ENCODE measurements at regions not wholly inside any gene's neighbourhood (a gene's known extent, or its start where the extent isn't known, plus 50 kb on each side); places are given as distances from the start of the nearest gene placed in this dataset.

DNA sequence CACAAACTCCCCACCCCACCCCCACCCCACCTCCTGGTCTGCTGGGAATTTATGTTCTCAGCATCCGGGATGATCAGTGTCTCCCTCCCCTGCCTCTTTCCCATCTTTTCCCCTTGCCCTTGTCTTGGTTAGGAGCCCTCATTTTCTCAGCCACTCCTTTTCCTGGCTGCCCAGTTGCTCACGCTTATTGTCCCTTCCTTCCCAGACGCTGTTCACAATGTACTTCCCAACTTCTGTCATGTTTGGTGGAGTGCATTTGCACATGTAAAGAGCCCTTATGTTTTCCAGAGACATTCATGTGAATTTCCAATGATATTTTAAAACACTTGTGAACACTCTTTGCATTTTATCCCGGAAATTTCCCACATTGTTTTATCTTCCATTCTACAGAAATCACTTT lies 192.1 kb downstream of the RHOU start (continued):
- TF ChIP-seq JUNB (IDR thresholded peaks at IDR 0.05; ENCODE audit: unreplicated experiment) (no peak), CREB1 (CRISPR knock-in tag; IDR thresholded peaks at IDR 0.05; ENCODE audit: low read depth) (no peak)
- TF ChIP-seq, protein P1, sequence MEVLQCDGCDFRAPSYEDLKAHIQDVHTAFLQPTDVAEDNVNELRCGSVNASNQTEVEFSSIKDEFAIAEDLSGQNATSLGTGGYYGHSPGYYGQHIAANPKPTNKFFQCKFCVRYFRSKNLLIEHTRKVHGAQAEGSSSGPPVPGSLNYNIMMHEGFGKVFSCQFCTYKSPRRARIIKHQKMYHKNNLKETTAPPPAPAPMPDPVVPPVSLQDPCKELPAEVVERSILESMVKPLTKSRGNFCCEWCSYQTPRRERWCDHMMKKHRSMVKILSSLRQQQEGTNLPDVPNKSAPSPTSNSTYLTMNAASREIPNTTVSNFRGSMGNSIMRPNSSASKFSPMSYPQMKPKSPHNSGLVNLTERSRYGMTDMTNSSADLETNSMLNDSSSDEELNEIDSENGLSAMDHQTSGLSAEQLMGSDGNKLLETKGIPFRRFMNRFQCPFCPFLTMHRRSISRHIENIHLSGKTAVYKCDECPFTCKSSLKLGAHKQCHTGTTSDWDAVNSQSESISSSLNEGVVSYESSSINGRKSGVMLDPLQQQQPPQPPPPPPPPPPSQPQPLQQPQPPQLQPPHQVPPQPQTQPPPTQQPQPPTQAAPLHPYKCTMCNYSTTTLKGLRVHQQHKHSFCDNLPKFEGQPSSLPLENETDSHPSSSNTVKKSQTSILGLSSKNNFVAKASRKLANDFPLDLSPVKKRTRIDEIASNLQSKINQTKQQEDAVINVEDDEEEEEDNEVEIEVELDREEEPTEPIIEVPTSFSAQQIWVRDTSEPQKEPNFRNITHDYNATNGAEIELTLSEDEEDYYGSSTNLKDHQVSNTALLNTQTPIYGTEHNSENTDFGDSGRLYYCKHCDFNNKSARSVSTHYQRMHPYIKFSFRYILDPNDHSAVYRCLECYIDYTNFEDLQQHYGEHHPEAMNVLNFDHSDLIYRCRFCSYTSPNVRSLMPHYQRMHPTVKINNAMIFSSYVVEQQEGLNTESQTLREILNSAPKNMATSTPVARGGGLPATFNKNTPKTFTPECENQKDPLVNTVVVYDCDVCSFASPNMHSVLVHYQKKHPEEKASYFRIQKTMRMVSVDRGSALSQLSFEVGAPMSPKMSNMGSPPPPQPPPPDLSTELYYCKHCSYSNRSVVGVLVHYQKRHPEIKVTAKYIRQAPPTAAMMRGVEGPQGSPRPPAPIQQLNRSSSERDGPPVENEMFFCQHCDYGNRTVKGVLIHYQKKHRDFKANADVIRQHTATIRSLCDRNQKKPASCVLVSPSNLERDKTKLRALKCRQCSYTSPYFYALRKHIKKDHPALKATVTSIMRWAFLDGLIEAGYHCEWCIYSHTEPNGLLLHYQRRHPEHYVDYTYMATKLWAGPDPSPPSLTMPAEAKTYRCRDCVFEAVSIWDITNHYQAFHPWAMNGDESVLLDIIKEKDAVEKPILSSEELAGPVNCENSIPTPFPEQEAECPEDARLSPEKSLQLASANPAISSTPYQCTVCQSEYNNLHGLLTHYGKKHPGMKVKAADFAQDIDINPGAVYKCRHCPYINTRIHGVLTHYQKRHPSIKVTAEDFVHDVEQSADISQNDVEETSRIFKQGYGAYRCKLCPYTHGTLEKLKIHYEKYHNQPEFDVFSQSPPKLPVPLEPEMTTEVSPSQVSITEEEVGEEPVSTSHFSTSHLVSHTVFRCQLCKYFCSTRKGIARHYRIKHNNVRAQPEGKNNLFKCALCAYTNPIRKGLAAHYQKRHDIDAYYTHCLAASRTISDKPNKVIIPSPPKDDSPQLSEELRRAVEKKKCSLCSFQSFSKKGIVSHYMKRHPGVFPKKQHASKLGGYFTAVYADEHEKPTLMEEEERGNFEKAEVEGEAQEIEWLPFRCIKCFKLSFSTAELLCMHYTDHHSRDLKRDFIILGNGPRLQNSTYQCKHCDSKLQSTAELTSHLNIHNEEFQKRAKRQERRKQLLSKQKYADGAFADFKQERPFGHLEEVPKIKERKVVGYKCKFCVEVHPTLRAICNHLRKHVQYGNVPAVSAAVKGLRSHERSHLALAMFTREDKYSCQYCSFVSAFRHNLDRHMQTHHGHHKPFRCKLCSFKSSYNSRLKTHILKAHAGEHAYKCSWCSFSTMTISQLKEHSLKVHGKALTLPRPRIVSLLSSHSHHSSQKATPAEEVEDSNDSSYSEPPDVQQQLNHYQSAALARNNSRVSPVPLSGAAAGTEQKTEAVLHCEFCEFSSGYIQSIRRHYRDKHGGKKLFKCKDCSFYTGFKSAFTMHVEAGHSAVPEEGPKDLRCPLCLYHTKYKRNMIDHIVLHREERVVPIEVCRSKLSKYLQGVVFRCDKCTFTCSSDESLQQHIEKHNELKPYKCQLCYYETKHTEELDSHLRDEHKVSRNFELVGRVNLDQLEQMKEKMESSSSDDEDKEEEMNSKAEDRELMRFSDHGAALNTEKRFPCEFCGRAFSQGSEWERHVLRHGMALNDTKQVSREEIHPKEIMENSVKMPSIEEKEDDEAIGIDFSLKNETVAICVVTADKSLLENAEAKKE (CRISPR knock-in tag; IDR thresholded peaks at IDR 0.05): no peak

DNA sequence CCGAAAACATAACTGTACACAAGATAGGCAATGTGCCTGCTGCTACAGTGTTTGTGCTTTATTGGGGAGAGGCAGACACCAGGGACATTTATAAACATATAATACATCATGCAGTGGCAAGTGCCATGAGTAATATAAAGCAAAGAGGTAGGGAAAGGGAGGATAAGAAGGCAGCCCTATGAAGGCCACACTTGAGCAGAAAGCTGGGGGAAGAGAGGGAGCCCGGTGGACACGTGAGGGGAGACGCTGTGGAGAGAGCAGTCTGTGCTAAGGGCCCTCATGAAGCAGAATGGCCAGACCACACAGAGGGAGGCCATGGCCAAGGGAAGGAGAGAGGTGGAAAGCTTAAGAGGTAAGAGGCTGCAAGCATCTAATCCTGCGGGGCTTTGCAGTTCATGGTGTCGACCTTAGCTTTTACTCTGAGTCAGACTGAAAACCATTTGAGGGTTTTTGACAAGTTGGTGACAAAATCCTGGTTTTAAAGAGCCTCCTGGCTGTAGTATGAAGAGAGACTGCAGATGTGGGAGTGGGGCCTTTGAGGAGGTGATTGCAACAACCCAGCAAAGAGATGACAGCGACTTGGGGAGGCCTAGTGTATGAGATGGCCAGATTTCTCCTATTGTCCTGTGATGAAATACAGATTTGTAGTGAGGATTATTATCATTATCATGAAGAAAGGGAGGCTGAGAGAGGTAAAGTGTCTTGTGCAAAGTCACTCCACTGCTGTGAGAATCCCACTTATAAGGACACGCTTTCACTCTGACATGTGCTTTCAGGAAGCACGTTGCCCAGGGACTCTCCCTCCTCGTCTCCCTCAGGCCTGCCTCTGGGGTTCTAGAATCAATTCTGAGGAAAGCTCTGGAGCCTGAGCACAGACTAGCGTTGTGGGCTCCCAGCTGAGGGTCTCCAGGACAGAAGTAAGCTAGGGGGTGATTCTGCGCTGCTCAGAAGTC lies 192.9 kb downstream of the RHOU start:
- H2AFZ ChIP-seq: no peak overlapping the region
- DNase-seq (ENCODE audit: low spot score) (no peak), ATAC-seq (no peak)
- Mint-ChIP-seq H3K36me3 (ENCODE audit: low read depth) (peaks cover 8% of the 10 kb centered on the region), H3K27me3 (ENCODE audit: insufficient read depth, low read depth, poor library complexity) (peaks cover 8% of the 10 kb centered on the region), H3K27ac (no peak overlapping the region), H3K9me3 (peaks cover 20% of the 10 kb centered on the region), H3K4me1 (peaks cover 3% of the 10 kb centered on the region; the same call in 2 of the 3 replicates), H3K4me3 (no peak overlapping the region)
- H3K36me3 ChIP-seq (ENCODE audit: insufficient read depth): no peaks in the 10 kb centered on the region
- no peaks in the 10 kb centered on the region for H4K20me1 ChIP-seq (replicated peaks; ENCODE audit: insufficient read depth)
- H3K27ac ChIP-seq (ENCODE audit: low read depth): no peak overlapping the region
- H3K4me3 ChIP-seq: no peak overlapping the region
- no peaks in the 10 kb centered on the region for H3K79me2 ChIP-seq (replicated peaks; ENCODE audit: insufficient read depth)
- 0 out of 2 replicates have a peak, but pooled peaks cover 7% of the 10 kb centered on the region for H3K9me2 ChIP-seq (ENCODE audit: insufficient read depth)
- no peaks in the 10 kb centered on the region for H3K4me1 ChIP-seq (ENCODE audit: insufficient read depth)
- no peaks in the 10 kb centered on the region for H3K27me3 ChIP-seq (ENCODE audit: insufficient read depth)
- no peak overlapping the region for H3K4me2 ChIP-seq
- no peaks in the 10 kb centered on the region for H3F3A ChIP-seq (replicated peaks; ENCODE audit: low read depth)
- TF ChIP-seq ZNF114 (CRISPR knock-in tag; IDR thresholded peaks at IDR 0.05) (no peak), JUNB (IDR thresholded peaks at IDR 0.05; ENCODE audit: unreplicated experiment) (no peak), POLR2AphosphoS5 (IDR thresholded peaks at IDR 0.05; ENCODE audit: low read depth) (no peak), EZH2phosphoT487 (IDR thresholded peaks at IDR 0.05; ENCODE audit: unreplicated experiment) (no peak), STAT1 (IDR thresholded peaks at IDR 0.05; ENCODE audit: unreplicated experiment) (no peak), EZH2 (IDR thresholded peaks at IDR 0.05; ENCODE audit: low read depth, unreplicated experiment) (no peak), NANOG (IDR thresholded peaks at IDR 0.05; ENCODE audit: borderline replicate concordance) (no peak)
- TF ChIP-seq, protein P2, sequence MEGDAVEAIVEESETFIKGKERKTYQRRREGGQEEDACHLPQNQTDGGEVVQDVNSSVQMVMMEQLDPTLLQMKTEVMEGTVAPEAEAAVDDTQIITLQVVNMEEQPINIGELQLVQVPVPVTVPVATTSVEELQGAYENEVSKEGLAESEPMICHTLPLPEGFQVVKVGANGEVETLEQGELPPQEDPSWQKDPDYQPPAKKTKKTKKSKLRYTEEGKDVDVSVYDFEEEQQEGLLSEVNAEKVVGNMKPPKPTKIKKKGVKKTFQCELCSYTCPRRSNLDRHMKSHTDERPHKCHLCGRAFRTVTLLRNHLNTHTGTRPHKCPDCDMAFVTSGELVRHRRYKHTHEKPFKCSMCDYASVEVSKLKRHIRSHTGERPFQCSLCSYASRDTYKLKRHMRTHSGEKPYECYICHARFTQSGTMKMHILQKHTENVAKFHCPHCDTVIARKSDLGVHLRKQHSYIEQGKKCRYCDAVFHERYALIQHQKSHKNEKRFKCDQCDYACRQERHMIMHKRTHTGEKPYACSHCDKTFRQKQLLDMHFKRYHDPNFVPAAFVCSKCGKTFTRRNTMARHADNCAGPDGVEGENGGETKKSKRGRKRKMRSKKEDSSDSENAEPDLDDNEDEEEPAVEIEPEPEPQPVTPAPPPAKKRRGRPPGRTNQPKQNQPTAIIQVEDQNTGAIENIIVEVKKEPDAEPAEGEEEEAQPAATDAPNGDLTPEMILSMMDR (conservative IDR thresholded peaks at IDR 0.05; ENCODE audit: low read depth in 2 of 2): no peak
- TF ChIP-seq, protein P3, sequence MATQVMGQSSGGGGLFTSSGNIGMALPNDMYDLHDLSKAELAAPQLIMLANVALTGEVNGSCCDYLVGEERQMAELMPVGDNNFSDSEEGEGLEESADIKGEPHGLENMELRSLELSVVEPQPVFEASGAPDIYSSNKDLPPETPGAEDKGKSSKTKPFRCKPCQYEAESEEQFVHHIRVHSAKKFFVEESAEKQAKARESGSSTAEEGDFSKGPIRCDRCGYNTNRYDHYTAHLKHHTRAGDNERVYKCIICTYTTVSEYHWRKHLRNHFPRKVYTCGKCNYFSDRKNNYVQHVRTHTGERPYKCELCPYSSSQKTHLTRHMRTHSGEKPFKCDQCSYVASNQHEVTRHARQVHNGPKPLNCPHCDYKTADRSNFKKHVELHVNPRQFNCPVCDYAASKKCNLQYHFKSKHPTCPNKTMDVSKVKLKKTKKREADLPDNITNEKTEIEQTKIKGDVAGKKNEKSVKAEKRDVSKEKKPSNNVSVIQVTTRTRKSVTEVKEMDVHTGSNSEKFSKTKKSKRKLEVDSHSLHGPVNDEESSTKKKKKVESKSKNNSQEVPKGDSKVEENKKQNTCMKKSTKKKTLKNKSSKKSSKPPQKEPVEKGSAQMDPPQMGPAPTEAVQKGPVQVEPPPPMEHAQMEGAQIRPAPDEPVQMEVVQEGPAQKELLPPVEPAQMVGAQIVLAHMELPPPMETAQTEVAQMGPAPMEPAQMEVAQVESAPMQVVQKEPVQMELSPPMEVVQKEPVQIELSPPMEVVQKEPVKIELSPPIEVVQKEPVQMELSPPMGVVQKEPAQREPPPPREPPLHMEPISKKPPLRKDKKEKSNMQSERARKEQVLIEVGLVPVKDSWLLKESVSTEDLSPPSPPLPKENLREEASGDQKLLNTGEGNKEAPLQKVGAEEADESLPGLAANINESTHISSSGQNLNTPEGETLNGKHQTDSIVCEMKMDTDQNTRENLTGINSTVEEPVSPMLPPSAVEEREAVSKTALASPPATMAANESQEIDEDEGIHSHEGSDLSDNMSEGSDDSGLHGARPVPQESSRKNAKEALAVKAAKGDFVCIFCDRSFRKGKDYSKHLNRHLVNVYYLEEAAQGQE (IDR thresholded peaks at IDR 0.05; ENCODE audit: unreplicated experiment): no peak

Data from GM23338 (cell line).